Keratinocyte (primary cell): ENCODE measurements at regions not wholly inside any gene's neighbourhood (a gene's known extent, or its start where the extent isn't known, plus 50 kb on each side); places are given as distances from the start of the nearest gene placed in this dataset.

Experiments
- DNase-seq: peaks from one replicate; pipeline ENCODE4 v3.0.0-alpha.2; 2011; ENCODE audit warnings: low read depth, missing footprints, low spot score
- FAIRE-seq: peaks from 2 replicates; lab custom pipeline; 2011; peaks lifted over from hg19 to GRCh38; lab: Jason Lieb, UNC
- H2AFZ ChIP-seq: 2 replicates; pipeline ENCODE4 v1.6.0; 2012; ENCODE audit warnings: low read length, control low read depth, inconsistent platforms; ENCODE audit not compliant: control insufficient read depth
- H3K27ac ChIP-seq: 2 replicates; pipeline ENCODE4 v1.5.1; 2011; ENCODE audit warnings: low read length; ENCODE audit not compliant: control insufficient read depth, insufficient read depth
- H3K27me3 ChIP-seq: 3 replicates; pipeline ENCODE4 v1.6.0; 2011; ENCODE audit warnings: low read length; ENCODE audit not compliant: control insufficient read depth, insufficient read depth; ENCODE audit errors: extremely low read depth
- H3K36me3 ChIP-seq, 2 experiments: 2 replicates in 1 of 2; 3 replicates in 1 of 2; pipeline ENCODE4 v1.5.1; 2011; ENCODE audit warnings: low read length in 2 of 2, mild to moderate bottlenecking in 1 of 2; ENCODE audit not compliant: control insufficient read depth in 2 of 2, insufficient read depth in 2 of 2; ENCODE audit errors: extremely low read depth in 1 of 2
- H3K4me1 ChIP-seq: 3 replicates; pipeline ENCODE4 v1.5.1; 2011; ENCODE audit warnings: low read length; ENCODE audit not compliant: control insufficient read depth, insufficient read depth; ENCODE audit errors: extremely low read depth
- H3K4me2 ChIP-seq: 3 replicates; pipeline ENCODE4 v1.6.0; 2011; ENCODE audit warnings: low read depth, low read length; ENCODE audit not compliant: control insufficient read depth, insufficient read depth; ENCODE audit errors: extremely low read depth
- H3K4me3 ChIP-seq, 3 experiments: fragments of 200-600 bp in 1 of 3; sonication (generic) in 1 of 3; 2 replicates in 2 of 3; 3 replicates in 1 of 3; pipeline ENCODE4 v1.5.1; 2011 to 2016; ENCODE audit warnings: low read length in 3 of 3, mild to moderate bottlenecking in 3 of 3, control low read depth in 2 of 3, inconsistent platforms in 1 of 3, low read depth in 1 of 3, mixed read lengths in 1 of 3, mixed run types in 1 of 3, moderate library complexity in 1 of 3; ENCODE audit not compliant: control insufficient read depth in 2 of 3, insufficient read depth in 2 of 3; ENCODE audit errors: extremely low read depth in 1 of 3
- H3K79me2 ChIP-seq: 2 replicates; pipeline ENCODE4 v1.6.0; 2012; ENCODE audit warnings: low read length; ENCODE audit not compliant: control insufficient read depth, insufficient read depth
- H3K9ac ChIP-seq: 3 replicates; pipeline ENCODE4 v1.6.0; 2011; ENCODE audit warnings: low read length; ENCODE audit not compliant: control insufficient read depth, insufficient read depth; ENCODE audit errors: extremely low read depth
- H3K9me1 ChIP-seq: 3 replicates; pipeline ENCODE4 v1.6.0; 2011; ENCODE audit warnings: low read length; ENCODE audit not compliant: control insufficient read depth, insufficient read depth; ENCODE audit errors: extremely low read depth
- H3K9me3 ChIP-seq: 2 replicates; pipeline ENCODE4 v1.5.1; 2012; ENCODE audit warnings: low read depth, low read length; ENCODE audit not compliant: control insufficient read depth
- H4K20me1 ChIP-seq: 3 replicates; pipeline ENCODE4 v1.6.0; 2011; ENCODE audit warnings: low read length; ENCODE audit not compliant: control insufficient read depth, insufficient read depth; ENCODE audit errors: extremely low read depth
- CTCF ChIP-seq, 3 experiments: IDR thresholded peaks in 1 of 3; conservative IDR thresholded peaks in 1 of 3; optimal IDR thresholded peaks in 1 of 3; 2 replicates in 2 of 3; 3 replicates in 1 of 3; pipeline versions ENCODE3 to v1.5.1; 2011; ENCODE audit warnings: low read length in 3 of 3, mild to moderate bottlenecking in 3 of 3, moderate library complexity in 2 of 3, control low read depth in 1 of 3, inconsistent platforms in 1 of 3; ENCODE audit not compliant: insufficient read depth in 2 of 3; ENCODE audit errors: extremely low read depth in 1 of 3
- EZH2 ChIP-seq: IDR thresholded peaks from one replicate; pipeline ENCODE4 v1.6.1; 2012; ENCODE audit warnings: inconsistent platforms, mild to moderate bottlenecking, low read length, moderate library complexity
- dilution Hi-C: fragments of 300-500 bp; cut with MboI; formaldehyde crosslinking; loops from one replicate; pipeline ENCODE4 v1.7.0; 2020; ENCODE audit warnings: low sequenced_read_pairs; ENCODE audit not compliant: extremely low pct_ligation_motif_present

DNA sequence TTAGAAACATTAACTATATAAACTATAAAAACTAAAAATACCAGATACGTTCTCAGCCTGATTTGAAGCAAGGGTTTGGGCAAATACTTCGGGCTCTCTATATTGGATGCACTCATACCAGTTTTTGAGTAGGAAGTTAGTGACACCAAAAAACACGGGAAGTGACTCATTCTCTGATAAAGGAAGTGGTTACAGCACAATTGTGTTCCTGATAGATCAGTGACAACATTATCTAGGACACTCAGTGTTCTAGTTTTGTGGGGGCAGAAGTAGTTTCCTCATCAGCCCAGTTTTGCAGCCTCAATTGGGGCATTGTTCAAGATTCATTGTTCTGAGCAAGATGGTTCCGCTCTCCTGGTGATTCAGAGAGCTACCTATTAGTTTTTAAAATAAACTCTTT lies 469.6 kb upstream of the DPPA4 start:
- TF ChIP-seq CTCF (optimal IDR thresholded peaks at IDR 0.05 in 1 of 3, IDR thresholded peaks at IDR 0.05 in 1 of 3, conservative IDR thresholded peaks at IDR 0.05 in 1 of 3; ENCODE audit: extremely low read depth in 1 of 3, insufficient read depth in 2 of 3, low read length in 3 of 3) = no peak
- TF ChIP-seq EZH2 = no peak
- DNase-seq (no peak), FAIRE-seq (no peak)
- Histone ChIP-seq H2AFZ (no peak overlapping the region), H3K27ac (no peak overlapping the region), H3K9me3 (no peaks in the 10 kb centered on the region), H3K4me1 (no peaks in the 10 kb centered on the region), H3K79me2 (no peaks in the 10 kb centered on the region), H3K4me3 (no peak overlapping the region), H3K9me1 (no peaks in the 10 kb centered on the region), H3K36me3 (no peaks in the 10 kb centered on the region), H4K20me1 (no peaks in the 10 kb centered on the region), H3K9ac (no peak overlapping the region), H3K27me3 (no peaks in the 10 kb centered on the region), H3K4me2 (no peak overlapping the region)
- dilution Hi-C loops = no loop called here

- H3K9ac ChIP-seq = no peak overlapping the region
- no peaks in the 10 kb centered on the region for H4K20me1 ChIP-seq
- H3K27me3 ChIP-seq = no peaks in the 10 kb centered on the region
- no peak overlapping the region for H2AFZ ChIP-seq
- no peak for TF ChIP-seq EZH2
- TF ChIP-seq CTCF (optimal IDR thresholded peaks at IDR 0.05 in 1 of 3, IDR thresholded peaks at IDR 0.05 in 1 of 3, conservative IDR thresholded peaks at IDR 0.05 in 1 of 3; ENCODE audit: extremely low read depth in 1 of 3, insufficient read depth in 2 of 3, low read length in 3 of 3) = no peak
- no peaks in the 10 kb centered on the region for H3K9me1 ChIP-seq
- FAIRE-seq = no peak
- H3K9me3 ChIP-seq = no peaks in the 10 kb centered on the region
- no peak overlapping the region for H3K4me3 ChIP-seq
- DNase-seq = no peak
- H3K4me2 ChIP-seq = no peak overlapping the region
- dilution Hi-C loops = no loop called here
- H3K4me1 ChIP-seq = no peaks in the 10 kb centered on the region
- H3K79me2 ChIP-seq = no peaks in the 10 kb centered on the region
- no peak overlapping the region for H3K27ac ChIP-seq
- H3K36me3 ChIP-seq = no peaks in the 10 kb centered on the region
Measured at GRCh38 chr3:109809513-109809912, 472.2 kb upstream of the DPPA4 start.
